ENCODE measurements at regions not wholly inside any gene's neighbourhood (a gene's known extent, or its start where the extent isn't known, plus 50 kb on each side); places are given as distances from the start of the nearest gene placed in this dataset.

GRCh38 chr2:19550750-19551149 lies 192.3 kb upstream of the OSR1 start:
- H4K8ac ChIP-seq (replicated peaks; ENCODE audit: insufficient read length, low read depth, low read length), result no peak overlapping the region
- H3K18ac ChIP-seq (ENCODE audit: insufficient read length, low read depth, low read length), result no peak overlapping the region
- H3K4ac ChIP-seq (ENCODE audit: low read depth, low read length), result no peak overlapping the region
- H3K56ac ChIP-seq (ENCODE audit: insufficient read length, low read depth, low read length), result no peak overlapping the region
- Mint-ChIP-seq H3K36me3 (ENCODE audit: insufficient read depth in 1 of 3, low read depth in 3 of 3) (no peaks in the 10 kb centered on the region), H3K4me3 (no peak overlapping the region), H3K27me3 (ENCODE audit: low read depth) (no peaks in the 10 kb centered on the region; the same call in 1 of the 2 replicates), H3K27ac (no peak overlapping the region), H3K9me3 (no peaks in the 10 kb centered on the region), H3K4me1 (no peaks in the 10 kb centered on the region)
- no peak overlapping the region for H2BK20ac ChIP-seq (ENCODE audit: low read depth, low read length, poor library complexity, severe bottlenecking)
- no peaks in the 10 kb centered on the region for H3K79me2 ChIP-seq (ENCODE audit: insufficient read depth, low read length)
- no peak overlapping the region for H3T11ph ChIP-seq (ENCODE audit: low read length)
- DNase-seq, result no peak
- no peak overlapping the region for H2BK120ac ChIP-seq (ENCODE audit: low read depth, low read length, poor library complexity, severe bottlenecking)
- no peak overlapping the region for H4K91ac ChIP-seq (ENCODE audit: insufficient read length, low read depth, low read length)
- no peak overlapping the region for H3K23ac ChIP-seq (ENCODE audit: insufficient read length, low read depth, low read length)
- no peak overlapping the region for H2BK12ac ChIP-seq (ENCODE audit: insufficient read length, low read depth, low read length)
- no peak overlapping the region for H3K14ac ChIP-seq (ENCODE audit: insufficient read depth, low read length)
- H3K4me1 ChIP-seq (ENCODE audit: insufficient read depth, low read length), result no peaks in the 10 kb centered on the region
- H3K23me2 ChIP-seq (ENCODE audit: insufficient read length, low read depth, low read length, poor library complexity, severe bottlenecking), result no peaks in the 10 kb centered on the region
- H2BK5ac ChIP-seq (ENCODE audit: insufficient read length, low read length), result no peak overlapping the region
- no peak for TF ChIP-seq CTCF (conservative IDR thresholded peaks at IDR 0.05)
- WGBS (ENCODE audit: extremely low coverage, insufficient read length, low lambda C conversion rate), result no CpG with 5 or more reads among the region's 9 CpGs
- H2AFZ ChIP-seq (ENCODE audit: low read length), result no peak overlapping the region
- no peak overlapping the region for H2BK15ac ChIP-seq (ENCODE audit: low read depth, low read length)
- H3K27me3 ChIP-seq (ENCODE audit: insufficient read depth, low read length), result no peaks in the 10 kb centered on the region
- H3K79me1 ChIP-seq (ENCODE audit: insufficient read depth, low read depth, low read length, poor library complexity, severe bottlenecking), result no peaks in the 10 kb centered on the region
- no peak overlapping the region for H3K27ac ChIP-seq (ENCODE audit: insufficient read length, low read depth, low read length)
- H2AK5ac ChIP-seq (ENCODE audit: insufficient read length, low read length), result no peak overlapping the region
- no peak overlapping the region for H3K9ac ChIP-seq (ENCODE audit: extremely low read depth, insufficient read length, low read length)
- H3K9me3 ChIP-seq (ENCODE audit: control insufficient read depth, low read depth, low read length), result no peaks in the 10 kb centered on the region
- no peak overlapping the region for H4K5ac ChIP-seq (ENCODE audit: insufficient read length, low read depth, low read length)
- no peaks in the 10 kb centered on the region for H4K20me1 ChIP-seq (ENCODE audit: control insufficient read depth, insufficient read depth, insufficient read length)
- no peak overlapping the region for H3K4me2 ChIP-seq (ENCODE audit: insufficient read depth, insufficient read length, low read length)

Data from H9 (cell line).